H1 (cell line): ENCODE measurements at regions not wholly inside any gene's neighbourhood (a gene's known extent, or its start where the extent isn't known, plus 50 kb on each side); places are given as distances from the start of the nearest gene placed in this dataset.

Experiments
- CTCF ChIP-seq, 3 experiments: IDR thresholded peaks; 1 replicate in 2 of 3; 2 replicates in 1 of 3; pipeline versions ENCODE4 v1.5.1 to v1.6.1; 2011; ENCODE audit warnings: low read length in 3 of 3, mild to moderate bottlenecking in 3 of 3, inconsistent platforms in 2 of 3, low read depth in 1 of 3, moderate library complexity in 1 of 3; ENCODE audit not compliant: insufficient read depth in 1 of 3; ENCODE audit errors: control extremely low read depth in 1 of 3
- EP300 ChIP-seq, 2 experiments: IDR thresholded peaks; 1 replicate in 1 of 2; 2 replicates in 1 of 2; pipeline ENCODE4 v1.6.1; 2011 to 2012; ENCODE audit warnings: low read depth in 2 of 2, low read length in 2 of 2, mild to moderate bottlenecking in 2 of 2, borderline replicate concordance in 1 of 2, inconsistent platforms in 1 of 2, moderate library complexity in 1 of 2
- MAX ChIP-seq: IDR thresholded peaks from 2 replicates; pipeline ENCODE4 v1.6.1; 2012; ENCODE audit warnings: inconsistent platforms
- POLR2A ChIP-seq, 2 experiments: IDR thresholded peaks; 1 replicate in 1 of 2; 2 replicates in 1 of 2; pipeline ENCODE4 v1.6.1; 2011; ENCODE audit warnings: low read depth in 2 of 2, low read length in 2 of 2, mild to moderate bottlenecking in 2 of 2; ENCODE audit errors: control extremely low read depth in 1 of 2
- RFX5 ChIP-seq: IDR thresholded peaks from 2 replicates; pipeline ENCODE4 v1.6.1; 2011; ENCODE audit warnings: low read depth, low read length, improper control_type of control experiment, borderline replicate concordance
- SIRT6 ChIP-seq: IDR thresholded peaks from one replicate; pipeline ENCODE4 v1.7.1; 2012; ENCODE audit warnings: low read length, inconsistent platforms

GRCh38 chr10:121288011-121288410 is 310.2 kb downstream of the FGFR2 start:
- TF ChIP-seq SIRT6, result no peak
- TF ChIP-seq CTCF (IDR thresholded peaks at IDR 0.05; ENCODE audit: control extremely low read depth in 1 of 3, insufficient read depth in 1 of 3, low read depth in 1 of 3, low read length in 3 of 3), result no peak
- TF ChIP-seq EP300 (IDR thresholded peaks at IDR 0.05; ENCODE audit: borderline replicate concordance in 1 of 2, low read depth in 2 of 2, low read length in 2 of 2), result no peak
- no peak for TF ChIP-seq POLR2A (IDR thresholded peaks at IDR 0.05; ENCODE audit: control extremely low read depth in 1 of 2, low read depth in 2 of 2, low read length in 2 of 2)
- TF ChIP-seq RFX5, result no peak
- no peak for TF ChIP-seq MAX
